ENCODE measurements at regions not wholly inside any gene's neighbourhood (a gene's known extent, or its start where the extent isn't known, plus 50 kb on each side); places are given as distances from the start of the nearest gene placed in this dataset.

DNA sequence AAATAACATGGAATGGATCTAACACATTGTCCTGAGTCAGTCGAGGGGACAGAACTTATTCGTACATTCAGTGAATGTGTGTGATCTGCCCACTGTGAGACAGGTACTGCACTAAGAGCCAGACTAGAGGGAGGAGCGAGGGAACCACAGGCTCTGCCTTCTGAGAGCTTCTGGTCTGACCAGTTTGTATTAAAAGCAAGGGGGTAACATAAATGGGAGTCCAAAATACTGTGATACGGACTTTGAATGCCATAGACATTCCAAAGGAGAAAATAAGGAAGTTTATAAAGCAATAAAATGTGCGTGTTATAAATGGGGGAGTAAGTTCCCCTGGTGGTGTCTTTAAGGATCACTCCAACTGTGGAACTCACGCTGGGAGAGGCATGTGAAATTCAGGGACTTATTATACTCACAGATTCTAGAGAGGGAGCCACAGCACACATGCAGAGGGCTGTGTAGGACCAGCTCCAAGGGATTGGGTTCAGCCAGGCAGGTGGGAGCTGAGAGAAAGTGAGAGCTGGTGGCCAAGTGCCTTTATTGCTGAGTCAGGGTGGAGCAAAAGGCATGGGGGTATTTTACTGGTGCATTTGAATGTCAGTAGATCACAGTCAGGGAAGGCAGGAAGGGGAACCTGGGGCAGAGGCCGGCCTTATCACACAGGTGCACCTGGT lies 186.5 kb upstream of the WWC1 start:
- TF ChIP-seq SKI (IDR thresholded peaks at IDR 0.05; ENCODE audit: partially characterized antibody) (no peak), ZNF713 (CRISPR knock-in tag; IDR thresholded peaks at IDR 0.05) (no peak), MAFK (conservative IDR thresholded peaks at IDR 0.05 in 1 of 2, IDR thresholded peaks at IDR 0.05 in 1 of 2; ENCODE audit: low read length in 2 of 2) (peak; percentile 67 to 82), MAFF (IDR thresholded peaks at IDR 0.05; ENCODE audit: low read depth, low read length) (peak; percentile 58), ZNF136 (CRISPR knock-in tag; IDR thresholded peaks at IDR 0.05; ENCODE audit: low read depth) (no peak), NAIF1 (CRISPR knock-in tag; IDR thresholded peaks at IDR 0.05; ENCODE audit: borderline replicate concordance) (no peak), U2AF2 (IDR thresholded peaks at IDR 0.05; ENCODE audit: low read depth, low read length) (no peak)
- TF ChIP-seq, protein P1, sequence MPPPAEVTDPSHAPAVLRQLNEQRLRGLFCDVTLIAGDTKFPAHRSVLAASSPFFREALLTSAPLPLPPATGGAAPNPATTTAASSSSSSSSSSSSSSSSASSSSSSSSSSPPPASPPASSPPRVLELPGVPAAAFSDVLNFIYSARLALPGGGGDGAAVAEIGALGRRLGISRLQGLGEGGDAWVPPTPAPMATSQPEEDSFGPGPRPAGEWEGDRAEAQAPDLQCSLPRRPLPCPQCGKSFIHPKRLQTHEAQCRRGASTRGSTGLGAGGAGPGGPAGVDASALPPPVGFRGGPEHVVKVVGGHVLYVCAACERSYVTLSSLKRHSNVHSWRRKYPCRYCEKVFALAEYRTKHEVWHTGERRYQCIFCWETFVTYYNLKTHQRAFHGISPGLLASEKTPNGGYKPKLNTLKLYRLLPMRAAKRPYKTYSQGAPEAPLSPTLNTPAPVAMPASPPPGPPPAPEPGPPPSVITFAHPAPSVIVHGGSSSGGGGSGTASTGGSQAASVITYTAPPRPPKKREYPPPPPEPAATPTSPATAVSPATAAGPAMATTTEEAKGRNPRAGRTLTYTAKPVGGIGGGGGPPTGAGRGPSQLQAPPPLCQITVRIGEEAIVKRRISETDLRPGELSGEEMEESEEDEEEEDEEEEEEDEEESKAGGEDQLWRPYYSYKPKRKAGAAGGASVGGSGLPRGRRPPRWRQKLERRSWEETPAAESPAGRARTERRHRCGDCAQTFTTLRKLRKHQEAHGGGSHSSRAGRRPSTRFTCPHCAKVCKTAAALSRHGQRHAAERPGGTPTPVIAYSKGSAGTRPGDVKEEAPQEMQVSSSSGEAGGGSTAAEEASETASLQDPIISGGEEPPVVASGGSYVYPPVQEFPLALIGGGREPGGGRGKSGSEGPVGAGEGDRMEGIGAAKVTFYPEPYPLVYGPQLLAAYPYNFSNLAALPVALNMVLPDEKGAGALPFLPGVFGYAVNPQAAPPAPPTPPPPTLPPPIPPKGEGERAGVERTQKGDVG (CRISPR knock-in tag; IDR thresholded peaks at IDR 0.05; ENCODE audit: borderline replicate concordance) = no peak
- TF ChIP-seq, protein P2, sequence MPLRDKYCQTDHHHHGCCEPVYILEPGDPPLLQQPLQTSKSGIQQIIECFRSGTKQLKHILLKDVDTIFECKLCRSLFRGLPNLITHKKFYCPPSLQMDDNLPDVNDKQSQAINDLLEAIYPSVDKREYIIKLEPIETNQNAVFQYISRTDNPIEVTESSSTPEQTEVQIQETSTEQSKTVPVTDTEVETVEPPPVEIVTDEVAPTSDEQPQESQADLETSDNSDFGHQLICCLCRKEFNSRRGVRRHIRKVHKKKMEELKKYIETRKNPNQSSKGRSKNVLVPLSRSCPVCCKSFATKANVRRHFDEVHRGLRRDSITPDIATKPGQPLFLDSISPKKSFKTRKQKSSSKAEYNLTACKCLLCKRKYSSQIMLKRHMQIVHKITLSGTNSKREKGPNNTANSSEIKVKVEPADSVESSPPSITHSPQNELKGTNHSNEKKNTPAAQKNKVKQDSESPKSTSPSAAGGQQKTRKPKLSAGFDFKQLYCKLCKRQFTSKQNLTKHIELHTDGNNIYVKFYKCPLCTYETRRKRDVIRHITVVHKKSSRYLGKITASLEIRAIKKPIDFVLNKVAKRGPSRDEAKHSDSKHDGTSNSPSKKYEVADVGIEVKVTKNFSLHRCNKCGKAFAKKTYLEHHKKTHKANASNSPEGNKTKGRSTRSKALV (CRISPR knock-in tag; IDR thresholded peaks at IDR 0.05) = no peak
- TF ChIP-seq, protein P3, sequence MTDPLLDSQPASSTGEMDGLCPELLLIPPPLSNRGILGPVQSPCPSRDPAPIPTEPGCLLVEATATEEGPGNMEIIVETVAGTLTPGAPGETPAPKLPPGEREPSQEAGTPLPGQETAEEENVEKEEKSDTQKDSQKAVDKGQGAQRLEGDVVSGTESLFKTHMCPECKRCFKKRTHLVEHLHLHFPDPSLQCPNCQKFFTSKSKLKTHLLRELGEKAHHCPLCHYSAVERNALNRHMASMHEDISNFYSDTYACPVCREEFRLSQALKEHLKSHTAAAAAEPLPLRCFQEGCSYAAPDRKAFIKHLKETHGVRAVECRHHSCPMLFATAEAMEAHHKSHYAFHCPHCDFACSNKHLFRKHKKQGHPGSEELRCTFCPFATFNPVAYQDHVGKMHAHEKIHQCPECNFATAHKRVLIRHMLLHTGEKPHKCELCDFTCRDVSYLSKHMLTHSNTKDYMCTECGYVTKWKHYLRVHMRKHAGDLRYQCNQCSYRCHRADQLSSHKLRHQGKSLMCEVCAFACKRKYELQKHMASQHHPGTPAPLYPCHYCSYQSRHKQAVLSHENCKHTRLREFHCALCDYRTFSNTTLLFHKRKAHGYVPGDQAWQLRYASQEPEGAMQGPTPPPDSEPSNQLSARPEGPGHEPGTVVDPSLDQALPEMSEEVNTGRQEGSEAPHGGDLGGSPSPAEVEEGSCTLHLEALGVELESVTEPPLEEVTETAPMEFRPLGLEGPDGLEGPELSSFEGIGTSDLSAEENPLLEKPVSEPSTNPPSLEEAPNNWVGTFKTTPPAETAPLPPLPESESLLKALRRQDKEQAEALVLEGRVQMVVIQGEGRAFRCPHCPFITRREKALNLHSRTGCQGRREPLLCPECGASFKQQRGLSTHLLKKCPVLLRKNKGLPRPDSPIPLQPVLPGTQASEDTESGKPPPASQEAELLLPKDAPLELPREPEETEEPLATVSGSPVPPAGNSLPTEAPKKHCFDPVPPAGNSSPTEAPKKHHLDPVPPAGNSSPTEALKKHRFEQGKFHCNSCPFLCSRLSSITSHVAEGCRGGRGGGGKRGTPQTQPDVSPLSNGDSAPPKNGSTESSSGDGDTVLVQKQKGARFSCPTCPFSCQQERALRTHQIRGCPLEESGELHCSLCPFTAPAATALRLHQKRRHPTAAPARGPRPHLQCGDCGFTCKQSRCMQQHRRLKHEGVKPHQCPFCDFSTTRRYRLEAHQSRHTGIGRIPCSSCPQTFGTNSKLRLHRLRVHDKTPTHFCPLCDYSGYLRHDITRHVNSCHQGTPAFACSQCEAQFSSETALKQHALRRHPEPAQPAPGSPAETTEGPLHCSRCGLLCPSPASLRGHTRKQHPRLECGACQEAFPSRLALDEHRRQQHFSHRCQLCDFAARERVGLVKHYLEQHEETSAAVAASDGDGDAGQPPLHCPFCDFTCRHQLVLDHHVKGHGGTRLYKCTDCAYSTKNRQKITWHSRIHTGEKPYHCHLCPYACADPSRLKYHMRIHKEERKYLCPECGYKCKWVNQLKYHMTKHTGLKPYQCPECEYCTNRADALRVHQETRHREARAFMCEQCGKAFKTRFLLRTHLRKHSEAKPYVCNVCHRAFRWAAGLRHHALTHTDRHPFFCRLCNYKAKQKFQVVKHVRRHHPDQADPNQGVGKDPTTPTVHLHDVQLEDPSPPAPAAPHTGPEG (CRISPR knock-in tag; IDR thresholded peaks at IDR 0.05) = no peak
- DNase-seq (ENCODE audit: low spot score) = no peak

More for the DNA sequence above, 186.5 kb upstream of the WWC1 start:
- Histone ChIP-seq H3K9ac (ENCODE audit: insufficient read depth, low read depth, low read length) (no peak overlapping the region), H3K27ac (ENCODE audit: extremely low read length, insufficient read depth, low read length) (no peak overlapping the region), H3K4me1 (ENCODE audit: insufficient read depth, low read length) (no peaks in the 10 kb centered on the region; the same call in 1 of the 2 replicates), H2AFZ (ENCODE audit: low read length) (no peak overlapping the region), H4K20me1 (ENCODE audit: insufficient read depth, low read length) (no peaks in the 10 kb centered on the region), H3K9me3 (ENCODE audit: low read length) (no peaks in the 10 kb centered on the region), H3K79me2 (ENCODE audit: insufficient read depth, low read length) (no peaks in the 10 kb centered on the region), H3K4me2 (ENCODE audit: low read depth, low read length) (no peak overlapping the region), H3K27me3 (ENCODE audit: control insufficient read depth in 1 of 2, insufficient read depth in 2 of 2, low read length in 2 of 2) (no peaks in the 10 kb centered on the region), H3K4me3 (replicated peaks in 1 of 3; ENCODE audit: insufficient read depth in 1 of 3, low read depth in 2 of 3, low read length in 3 of 3) (no peak overlapping the region), H3K36me3 (replicated peaks in 1 of 2; ENCODE audit: control insufficient read depth in 1 of 2, insufficient read depth in 2 of 2, low read length in 2 of 2) (no peaks in the 10 kb centered on the region)
- intact Hi-C loops (cut with micrococcal nuclease; ENCODE audit: unreplicated experiment) = no loop called here
- BruUV-seq (replicated peaks) = no TSS peak
- 34% methylated on average over 7 of the region's 7 CpGs for WGBS (ENCODE audit: low lambda C conversion rate)
- FAIRE-seq = no peak
- in situ Hi-C loops (cut with HindIII; ENCODE audit: extremely low pct_ligation_motif_present, low pct_unique_long_range_greater_than_20kb) = no loop called here
- ChIA-PET CTCF (ENCODE audit: low intra/inter-chr PET ratio, low total read pairs) (no interaction called here), POLR2A (no interaction called here)
- peak; percentile 54 for ATAC-seq
